GM23248 (cell line): ENCODE measurements at regions not wholly inside any gene's neighbourhood (a gene's known extent, or its start where the extent isn't known, plus 50 kb on each side); places are given as distances from the start of the nearest gene placed in this dataset.
"Not testable (repeated sequence)": the region's sequence is repeated elsewhere in the genome, so short reads cannot be mapped to it uniquely, and the experiment has no call there.

Experiments
- DNase-seq: peaks from one replicate; pipeline ENCODE4 v3.0.0-alpha.2; 2015
- H2AFZ ChIP-seq: fragments of 200-600 bp; sonication (generic); 2 replicates; pipeline ENCODE4 v1.6.1; 2016; ENCODE audit warnings: antibody characterized with exemption
- H3F3A ChIP-seq: fragments of 200-600 bp; sonication (generic); 2 replicates; pipeline ENCODE4 v1.6.1; 2016; ENCODE audit warnings: mild to moderate bottlenecking, antibody characterized with exemption, mixed run types; ENCODE audit not compliant: insufficient read depth
- H3K27ac ChIP-seq: fragments of 200-600 bp; sonication (generic); 2 replicates; pipeline ENCODE4 v1.5.1; 2016; ENCODE audit warnings: mild to moderate bottlenecking
- H3K27me3 ChIP-seq: fragments of 200-600 bp; sonication (generic); replicated peaks from 2 replicates; pipeline ENCODE4 v1.6.1; 2016; ENCODE audit warnings: mild to moderate bottlenecking; ENCODE audit not compliant: insufficient read depth
- H3K36me3 ChIP-seq: fragments of 200-600 bp; sonication (generic); 2 replicates; pipeline ENCODE4 v1.6.1; 2016; ENCODE audit warnings: low read depth, mild to moderate bottlenecking
- H3K4me1 ChIP-seq: fragments of 200-600 bp; sonication (generic); 2 replicates; pipeline ENCODE4 v1.6.1; 2016; ENCODE audit warnings: mild to moderate bottlenecking; ENCODE audit not compliant: insufficient read depth
- H3K4me2 ChIP-seq: fragments of 200-600 bp; sonication (generic); one replicate; pipeline ENCODE4 v1.6.1; 2016; ENCODE audit warnings: mild to moderate bottlenecking; ENCODE audit not compliant: unreplicated experiment
- H3K4me3 ChIP-seq: fragments of 200-600 bp; sonication (generic); 2 replicates; pipeline ENCODE4 v1.5.1; 2016; ENCODE audit warnings: mild to moderate bottlenecking
- H3K79me2 ChIP-seq: fragments of 200-600 bp; sonication (generic); 2 replicates; pipeline ENCODE4 v1.6.1; 2016; ENCODE audit warnings: mild to moderate bottlenecking; ENCODE audit not compliant: insufficient read depth
- H3K9ac ChIP-seq: fragments of 200-600 bp; sonication (generic); 2 replicates; pipeline ENCODE4 v1.6.1; 2016; ENCODE audit warnings: mild to moderate bottlenecking
- H3K9me2 ChIP-seq: fragments of 200-600 bp; sonication (generic); 2 replicates; pipeline ENCODE4 v1.6.1; 2016; ENCODE audit warnings: mixed run types, mild to moderate bottlenecking, moderate library complexity; ENCODE audit not compliant: insufficient read depth
- H3K9me3 ChIP-seq: fragments of 200-600 bp; sonication (generic); one replicate; pipeline ENCODE4 v1.6.1; 2017; ENCODE audit warnings: low read depth
- H4K20me1 ChIP-seq: fragments of 200-600 bp; sonication (generic); 2 replicates; pipeline ENCODE4 v1.6.0; 2016; ENCODE audit not compliant: insufficient read depth
- EZH2 ChIP-seq: fragments of 200-600 bp; sonication (generic); IDR thresholded peaks from 2 replicates; pipeline ENCODE4 v1.6.1; 2018; ENCODE audit warnings: antibody characterized with exemption, mild to moderate bottlenecking; ENCODE audit not compliant: insufficient read depth, poor library complexity, severe bottlenecking
- EZH2phosphoT487 ChIP-seq: fragments of 200-600 bp; sonication (generic); IDR thresholded peaks from 2 replicates; pipeline ENCODE4 v1.6.1; 2018; ENCODE audit warnings: antibody characterized with exemption, moderate library complexity, mild to moderate bottlenecking, low read depth; ENCODE audit not compliant: insufficient read depth
- WGBS, 2 experiments: methylation state at CpG; one replicate each; pipeline ENCODE4 v1.1.6; 2015 to 2017; ENCODE audit warnings: low lambda C conversion rate in 2 of 2, low coverage in 1 of 2; ENCODE audit errors: missing lambda C conversion rate in 2 of 2; 5-methylcytosine and 5-hydroxymethylcytosine counted together
- in situ Hi-C: fragments of 300-500 bp; cut with MboI; formaldehyde crosslinking; loops from 2 replicates; pipeline ENCODE4 v1.15.0; 2020

DNA sequence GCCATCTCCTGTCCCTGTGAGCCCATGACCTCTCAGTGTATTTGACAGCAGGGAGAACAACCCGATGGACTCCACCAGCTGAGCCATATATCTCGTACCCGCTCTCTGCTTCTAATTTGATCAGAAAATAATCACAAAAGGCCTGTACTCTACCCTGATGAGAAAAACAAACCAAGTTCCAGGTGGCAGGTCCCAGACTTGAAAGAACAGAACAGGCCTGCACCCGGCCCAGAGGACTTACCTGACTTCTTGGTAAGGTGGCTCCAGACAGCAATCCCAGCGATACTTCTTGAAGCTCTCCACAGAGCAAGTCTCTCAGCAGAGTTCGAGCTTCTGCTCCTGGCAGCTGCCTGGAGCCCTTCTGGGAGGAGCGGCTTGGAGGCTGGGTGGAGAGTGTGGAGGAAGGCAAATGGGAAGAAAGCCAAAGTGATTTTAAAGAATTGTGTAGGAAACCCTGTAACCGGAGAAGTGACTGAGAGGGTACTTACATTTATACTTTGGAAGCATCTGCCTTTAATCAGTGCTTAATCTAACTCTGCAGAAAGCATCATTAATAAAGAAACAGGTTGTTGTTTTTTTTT lies 91.6 kb downstream of the SCN11A start:
- Histone ChIP-seq H3K27me3 (no peaks in the 10 kb centered on the region; the same call in 1 of the 2 replicates), H3K9me3 (no peaks in the 10 kb centered on the region), H4K20me1 (no peaks in the 10 kb centered on the region), H2AFZ (no peak overlapping the region), H3K4me2 (no peak overlapping the region), H3K9ac (no peak overlapping the region), H3K4me3 (no peak overlapping the region), H3F3A (no peaks in the 10 kb centered on the region), H3K27ac (no peak overlapping the region), H3K79me2 (no peaks in the 10 kb centered on the region), H3K36me3 (no peaks in the 10 kb centered on the region), H3K4me1 (no peaks in the 10 kb centered on the region), H3K9me2 (no peaks in the 10 kb centered on the region)
- DNase-seq: no peak
- 44 to 46% methylated on average over 8 of the region's 8 CpGs for WGBS, 2 experiments
- TF ChIP-seq EZH2: no peak
- in situ Hi-C loops: no loop called here

DNA sequence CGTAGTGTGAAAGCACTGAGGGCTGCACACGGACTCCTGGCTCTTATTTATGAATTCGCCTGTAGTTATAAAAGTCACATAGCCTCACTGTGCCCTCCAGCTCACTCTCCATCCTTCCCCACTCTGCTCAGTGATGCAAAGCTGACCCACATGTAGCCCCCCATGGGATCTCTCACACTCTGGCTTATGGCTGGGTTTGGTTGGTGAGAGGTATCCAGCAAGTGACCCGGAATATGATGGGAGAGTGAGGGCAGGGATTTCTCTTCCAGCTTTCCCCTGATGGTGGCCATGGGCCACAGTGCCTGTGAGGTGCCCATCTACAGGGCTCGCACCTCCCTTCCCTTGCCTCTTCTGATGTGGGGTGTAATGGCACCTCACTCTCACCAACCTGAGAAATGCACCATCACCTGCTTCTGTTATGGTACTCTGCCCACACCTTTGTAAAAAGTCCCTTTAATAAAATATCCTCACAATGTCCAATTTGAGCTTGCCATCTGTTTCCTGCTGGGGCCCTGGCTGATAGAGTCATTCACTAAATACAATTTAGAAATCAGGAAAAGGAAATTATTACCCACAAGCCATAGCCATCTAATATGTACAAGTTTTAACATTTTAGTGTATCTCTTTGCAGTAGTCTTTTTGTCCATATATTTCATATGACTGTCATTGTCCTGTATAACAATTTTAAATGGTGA lies 93.6 kb downstream of the SCN11A start:
- no peaks in the 10 kb centered on the region for H3K9me2 ChIP-seq
- H3K79me2 ChIP-seq: no peaks in the 10 kb centered on the region
- in situ Hi-C loops: no loop called here
- no peak overlapping the region for H2AFZ ChIP-seq
- no peak for TF ChIP-seq EZH2phosphoT487
- no peak for TF ChIP-seq EZH2
- H4K20me1 ChIP-seq: no peaks in the 10 kb centered on the region
- no peak overlapping the region for H3K4me2 ChIP-seq
- no peaks in the 10 kb centered on the region for H3K4me1 ChIP-seq
- no peak for DNase-seq
- H3K27me3 ChIP-seq: no peaks in the 10 kb centered on the region; the same call in 1 of the 2 replicates
- no peak overlapping the region for H3K27ac ChIP-seq
- WGBS, 2 experiments: 46 to 65% methylated on average over 5 of the region's 5 CpGs
- H3K9ac ChIP-seq: no peak overlapping the region
- H3K9me3 ChIP-seq: no peaks in the 10 kb centered on the region
- H3F3A ChIP-seq: no peaks in the 10 kb centered on the region
- H3K4me3 ChIP-seq: no peak overlapping the region
- H3K36me3 ChIP-seq: no peaks in the 10 kb centered on the region

DNA sequence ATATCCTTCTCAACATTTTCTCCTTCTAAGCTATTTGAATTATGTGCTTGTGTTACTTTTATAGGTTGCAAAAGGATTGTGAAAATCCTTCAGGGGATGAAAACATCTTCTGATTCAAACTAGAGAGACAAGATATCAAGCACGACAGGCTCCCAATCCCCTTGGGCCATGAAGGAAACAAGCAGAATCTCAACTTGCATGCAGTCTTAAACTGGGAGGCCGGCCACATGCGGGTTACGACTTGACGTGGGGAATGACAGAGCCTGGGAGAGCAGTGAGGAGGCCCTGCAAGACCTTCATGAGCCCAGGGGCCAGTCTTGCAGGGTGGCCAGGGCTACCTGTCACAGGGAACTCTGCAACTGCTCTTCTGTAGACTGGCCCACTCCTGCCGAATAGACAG lies 94.4 kb downstream of the SCN11A start:
- Histone ChIP-seq H3K79me2 (no peaks in the 10 kb centered on the region), H3K4me2 (no peak overlapping the region), H3K27me3 (no peaks in the 10 kb centered on the region; the same call in 1 of the 2 replicates), H4K20me1 (no peaks in the 10 kb centered on the region), H2AFZ (no peak overlapping the region), H3K9ac (no peak overlapping the region), H3K4me3 (no peak overlapping the region), H3F3A (no peaks in the 10 kb centered on the region), H3K9me2 (no peaks in the 10 kb centered on the region), H3K4me1 (no peaks in the 10 kb centered on the region), H3K27ac (no peak overlapping the region), H3K36me3 (no peaks in the 10 kb centered on the region), H3K9me3 (no peaks in the 10 kb centered on the region)
- in situ Hi-C loops: no loop called here
- DNase-seq: no peak
- no peak for TF ChIP-seq EZH2
- no peak for TF ChIP-seq EZH2phosphoT487
- WGBS, 2 experiments: 69 to 72% methylated on average over 6 of the region's 6 CpGs

DNA sequence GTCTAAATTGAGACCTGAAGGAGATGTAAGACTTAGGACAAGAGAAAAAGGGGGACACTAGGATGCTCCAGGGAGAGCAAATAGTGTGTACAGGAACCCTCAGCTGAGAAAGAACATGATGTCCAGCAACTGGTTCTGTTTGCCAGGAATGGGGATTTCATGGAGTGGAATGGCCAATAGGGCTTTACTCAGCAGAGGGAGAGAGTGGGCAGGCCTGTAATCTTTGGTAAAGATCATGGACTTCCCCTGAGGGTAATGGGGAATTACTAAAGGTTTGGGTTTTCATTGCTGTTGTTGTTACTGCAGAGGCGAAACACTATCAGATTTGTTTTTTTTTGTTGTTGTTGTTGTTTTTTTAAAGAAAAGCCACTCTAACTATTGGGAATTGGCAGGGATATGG lies 99.0 kb downstream of the SCN11A start:
- H3K27me3 ChIP-seq: no peaks in the 10 kb centered on the region; the same call in 1 of the 2 replicates
- no peak overlapping the region for H3K4me2 ChIP-seq
- 61 to 73% methylated on average over 1 of the region's 1 CpG for WGBS, 2 experiments
- H4K20me1 ChIP-seq: no peaks in the 10 kb centered on the region
- H2AFZ ChIP-seq: no peak overlapping the region
- no peaks in the 10 kb centered on the region for H3K4me1 ChIP-seq
- H3K36me3 ChIP-seq: no peaks in the 10 kb centered on the region
- H3K79me2 ChIP-seq: no peaks in the 10 kb centered on the region
- TF ChIP-seq EZH2 (no peak), EZH2phosphoT487 (no peak)
- no peaks in the 10 kb centered on the region for H3K9me2 ChIP-seq
- no peaks in the 10 kb centered on the region for H3K9me3 ChIP-seq
- H3K4me3 ChIP-seq: no peak overlapping the region
- H3K27ac ChIP-seq: no peak overlapping the region
- no peak overlapping the region for H3K9ac ChIP-seq
- in situ Hi-C loops: no loop called here
- DNase-seq: no peak
- H3F3A ChIP-seq: no peaks in the 10 kb centered on the region

DNA sequence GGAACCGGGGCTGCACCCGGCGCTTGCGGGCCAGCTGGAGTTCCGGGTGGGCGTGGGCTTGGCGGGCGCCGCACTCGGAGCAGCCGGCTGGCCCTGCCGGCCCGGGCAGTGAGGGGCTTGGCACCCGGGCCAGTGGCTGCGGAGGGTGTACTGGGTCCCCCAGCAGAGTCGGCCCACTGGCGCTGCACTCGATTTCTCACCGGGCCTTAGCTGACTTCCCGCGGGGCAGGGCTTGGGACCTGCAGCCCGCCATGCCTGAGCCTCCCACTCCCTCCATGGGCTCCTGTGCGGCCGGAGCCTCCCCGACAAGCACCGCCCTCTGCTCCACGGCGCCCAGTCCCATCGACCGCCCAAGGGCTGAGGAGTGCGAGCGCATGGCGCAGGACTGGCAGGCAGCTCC lies 100.6 kb downstream of the SCN11A start:
- H3K9me3 ChIP-seq, H3F3A ChIP-seq, H3K9me2 ChIP-seq, in situ Hi-C loops, DNase-seq, H3K27me3 ChIP-seq, H3K79me2 ChIP-seq, H3K4me3 ChIP-seq, H3K9ac ChIP-seq, H3K4me2 ChIP-seq, H3K27ac ChIP-seq, H4K20me1 ChIP-seq, H3K36me3 ChIP-seq, H2AFZ ChIP-seq, H3K4me1 ChIP-seq: not testable (repeated sequence)
- WGBS, 2 experiments: 81 to 86% methylated on average over 30 to 33 of the region's 33 CpGs
